Thyroid gland (tissue), 4 donors: ENCODE measurements at regions not wholly inside any gene's neighbourhood (a gene's known extent, or its start where the extent isn't known, plus 50 kb on each side); places are given as distances from the start of the nearest gene placed in this dataset.

Experiments
- CTCF ChIP-seq, 6 experiments: fragments of 200-600 bp in 3 of 6; fragments of 450-650 bp in 3 of 6; sonication (generic) in 3 of 6; IDR thresholded peaks; one replicate each; pipeline ENCODE4 v1.5.1; 2016 to 2019; ENCODE audit warnings: antibody characterized with exemption in 6 of 6, mild to moderate bottlenecking in 2 of 6, inconsistent platforms in 1 of 6, moderate library complexity in 1 of 6
- POLR2A ChIP-seq, 2 donors: fragments of 450-650 bp; IDR thresholded peaks; one replicate each; pipeline ENCODE4 v1.6.1; 2017; ENCODE audit warnings: antibody characterized with exemption in 2 of 2, mild to moderate bottlenecking in 2 of 2, moderate library complexity in 1 of 2

GRCh38 chr5:174558190-174558589 lies 166.2 kb upstream of the MSX2 start:
- TF ChIP-seq CTCF (IDR thresholded peaks at IDR 0.05) (no peak), POLR2A (IDR thresholded peaks at IDR 0.05) (no peak)
